HL-60 (cell line): ENCODE measurements at regions not wholly inside any gene's neighbourhood (a gene's known extent, or its start where the extent isn't known, plus 50 kb on each side); places are given as distances from the start of the nearest gene placed in this dataset.

ENCODE experiments used
- GABPA ChIP-seq: IDR thresholded peaks from 2 replicates; pipeline ENCODE4 v1.6.1; 2012; ENCODE audit warnings: low read depth
- POLR2AphosphoS5 ChIP-seq: IDR thresholded peaks from 2 replicates; pipeline ENCODE4 v1.6.1; 2012; ENCODE audit warnings: low read depth
- SPI1 ChIP-seq: IDR thresholded peaks from 2 replicates; pipeline ENCODE4 v1.6.1; 2012; ENCODE audit warnings: low read depth, mild to moderate bottlenecking, borderline replicate concordance
- TF ChIP-seq, protein P1 (sequence below): IDR thresholded peaks from one replicate; pipeline ENCODE4 v1.5.1; 2011; ENCODE audit warnings: low read length, control low read depth, inconsistent platforms; ENCODE audit not compliant: insufficient read depth
- TF ChIP-seq, protein P2 (sequence below): IDR thresholded peaks from 2 replicates; pipeline ENCODE4 v1.6.1; 2012; ENCODE audit warnings: low read depth; ENCODE audit not compliant: insufficient replicate concordance

DNA sequence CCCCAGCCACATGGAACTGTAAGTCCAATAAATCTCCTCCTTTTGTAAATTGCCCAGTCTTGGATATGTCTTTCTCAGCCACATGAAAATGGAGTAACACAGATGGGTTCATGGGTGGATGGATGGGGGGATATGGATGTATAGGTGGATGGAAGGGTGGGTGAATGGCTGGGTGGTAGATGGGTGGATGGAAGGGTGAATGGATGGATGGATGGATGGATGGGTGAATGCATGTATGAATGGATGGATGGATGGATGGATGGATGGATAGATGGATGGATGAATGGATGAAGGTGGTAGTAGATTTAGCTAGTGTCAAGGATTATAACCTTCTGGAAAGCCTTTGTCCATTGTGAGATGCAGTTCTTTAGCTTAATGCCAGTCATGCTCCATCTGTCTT is 146.1 kb upstream of the ATP2B2 start:
- TF ChIP-seq, protein P1, sequence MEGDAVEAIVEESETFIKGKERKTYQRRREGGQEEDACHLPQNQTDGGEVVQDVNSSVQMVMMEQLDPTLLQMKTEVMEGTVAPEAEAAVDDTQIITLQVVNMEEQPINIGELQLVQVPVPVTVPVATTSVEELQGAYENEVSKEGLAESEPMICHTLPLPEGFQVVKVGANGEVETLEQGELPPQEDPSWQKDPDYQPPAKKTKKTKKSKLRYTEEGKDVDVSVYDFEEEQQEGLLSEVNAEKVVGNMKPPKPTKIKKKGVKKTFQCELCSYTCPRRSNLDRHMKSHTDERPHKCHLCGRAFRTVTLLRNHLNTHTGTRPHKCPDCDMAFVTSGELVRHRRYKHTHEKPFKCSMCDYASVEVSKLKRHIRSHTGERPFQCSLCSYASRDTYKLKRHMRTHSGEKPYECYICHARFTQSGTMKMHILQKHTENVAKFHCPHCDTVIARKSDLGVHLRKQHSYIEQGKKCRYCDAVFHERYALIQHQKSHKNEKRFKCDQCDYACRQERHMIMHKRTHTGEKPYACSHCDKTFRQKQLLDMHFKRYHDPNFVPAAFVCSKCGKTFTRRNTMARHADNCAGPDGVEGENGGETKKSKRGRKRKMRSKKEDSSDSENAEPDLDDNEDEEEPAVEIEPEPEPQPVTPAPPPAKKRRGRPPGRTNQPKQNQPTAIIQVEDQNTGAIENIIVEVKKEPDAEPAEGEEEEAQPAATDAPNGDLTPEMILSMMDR: no peak
- TF ChIP-seq GABPA (no peak), SPI1 (no peak), POLR2AphosphoS5 (no peak)
- TF ChIP-seq, protein P2, sequence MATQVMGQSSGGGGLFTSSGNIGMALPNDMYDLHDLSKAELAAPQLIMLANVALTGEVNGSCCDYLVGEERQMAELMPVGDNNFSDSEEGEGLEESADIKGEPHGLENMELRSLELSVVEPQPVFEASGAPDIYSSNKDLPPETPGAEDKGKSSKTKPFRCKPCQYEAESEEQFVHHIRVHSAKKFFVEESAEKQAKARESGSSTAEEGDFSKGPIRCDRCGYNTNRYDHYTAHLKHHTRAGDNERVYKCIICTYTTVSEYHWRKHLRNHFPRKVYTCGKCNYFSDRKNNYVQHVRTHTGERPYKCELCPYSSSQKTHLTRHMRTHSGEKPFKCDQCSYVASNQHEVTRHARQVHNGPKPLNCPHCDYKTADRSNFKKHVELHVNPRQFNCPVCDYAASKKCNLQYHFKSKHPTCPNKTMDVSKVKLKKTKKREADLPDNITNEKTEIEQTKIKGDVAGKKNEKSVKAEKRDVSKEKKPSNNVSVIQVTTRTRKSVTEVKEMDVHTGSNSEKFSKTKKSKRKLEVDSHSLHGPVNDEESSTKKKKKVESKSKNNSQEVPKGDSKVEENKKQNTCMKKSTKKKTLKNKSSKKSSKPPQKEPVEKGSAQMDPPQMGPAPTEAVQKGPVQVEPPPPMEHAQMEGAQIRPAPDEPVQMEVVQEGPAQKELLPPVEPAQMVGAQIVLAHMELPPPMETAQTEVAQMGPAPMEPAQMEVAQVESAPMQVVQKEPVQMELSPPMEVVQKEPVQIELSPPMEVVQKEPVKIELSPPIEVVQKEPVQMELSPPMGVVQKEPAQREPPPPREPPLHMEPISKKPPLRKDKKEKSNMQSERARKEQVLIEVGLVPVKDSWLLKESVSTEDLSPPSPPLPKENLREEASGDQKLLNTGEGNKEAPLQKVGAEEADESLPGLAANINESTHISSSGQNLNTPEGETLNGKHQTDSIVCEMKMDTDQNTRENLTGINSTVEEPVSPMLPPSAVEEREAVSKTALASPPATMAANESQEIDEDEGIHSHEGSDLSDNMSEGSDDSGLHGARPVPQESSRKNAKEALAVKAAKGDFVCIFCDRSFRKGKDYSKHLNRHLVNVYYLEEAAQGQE: no peak
